ENCODE measurements at regions not wholly inside any gene's neighbourhood (a gene's known extent, or its start where the extent isn't known, plus 50 kb on each side); places are given as distances from the start of the nearest gene placed in this dataset.
"Not testable (repeated sequence)": the region's sequence is repeated elsewhere in the genome, so short reads cannot be mapped to it uniquely, and the experiment has no call there.

GRCh38 chr6:168169624-168170023 lies 90.6 kb upstream of the FRMD1 start:
- no peak for TF ChIP-seq BHLHE40 (IDR thresholded peaks at IDR 0.05; ENCODE audit: borderline replicate concordance)
- DNase-seq (ENCODE audit: extremely low spot score), result no peak
- ChIA-PET CTCF (no interaction called here), POLR2A (interaction anchor here (3.4 kb wide), 1 partner anchor 12 kb away, joined by 19 read pairs; no protein-coding TSS in a partner anchor)

GRCh38 chr6:168168936-168169335 lies 89.9 kb upstream of the FRMD1 start:
- DNase-seq (ENCODE audit: extremely low spot score); CTCF ChIA-PET: not testable (repeated sequence)
- POLR2A ChIA-PET, result interaction anchor here (3.4 kb wide), 1 partner anchor 11 kb away, joined by 19 read pairs; no protein-coding TSS in a partner anchor

GRCh38 chr6:168168330-168168729 lies 89.3 kb upstream of the FRMD1 start:
- DNase-seq (ENCODE audit: extremely low spot score); CTCF ChIA-PET: not testable (repeated sequence)
- POLR2A ChIA-PET, result interaction anchor here (0.9 to 3.4 kb wide), 2 partner anchors 11 kb away, joined by 3 to 19 read pairs; no protein-coding TSS in a partner anchor

- DNase-seq (ENCODE audit: extremely low spot score), result no peak
- ChIA-PET POLR2A (interaction anchor here (0.9 to 3.4 kb wide), 2 partner anchors 10 to 12 kb away, joined by 3 to 19 read pairs; no protein-coding TSS in a partner anchor), CTCF (no interaction called here)
- TF ChIP-seq PKNOX1 (IDR thresholded peaks at IDR 0.05) (no peak), L3MBTL2 (conservative IDR thresholded peaks at IDR 0.05) (no peak), CTBP1 (IDR thresholded peaks at IDR 0.05; ENCODE audit: borderline replicate concordance) (no peak), HDGF (IDR thresholded peaks at IDR 0.05; ENCODE audit: borderline replicate concordance) (no peak), SUZ12 (IDR thresholded peaks at IDR 0.05) (no peak), SP1 (IDR thresholded peaks at IDR 0.05) (no peak), FOXM1 (IDR thresholded peaks at IDR 0.05; ENCODE audit: borderline replicate concordance) (no peak), ARNT (IDR thresholded peaks at IDR 0.05) (no peak), NFRKB (IDR thresholded peaks at IDR 0.05) (no peak), LEF1 (IDR thresholded peaks at IDR 0.05; ENCODE audit: borderline replicate concordance) (no peak), FOXK2 (IDR thresholded peaks at IDR 0.05) (no peak), FOXA1 (IDR thresholded peaks at IDR 0.05) (no peak), ELF4 (IDR thresholded peaks at IDR 0.05) (no peak)
These were observed 88.7 kb upstream of the FRMD1 start for GRCh38 chr6:168167431-168168315.

GRCh38 chr6:168166627-168167026 lies 87.6 kb upstream of the FRMD1 start:
- ChIA-PET POLR2A (no interaction called here), CTCF (no interaction called here)
- TF ChIP-seq FOXM1 (IDR thresholded peaks at IDR 0.05; ENCODE audit: borderline replicate concordance), result no peak
- TF ChIP-seq BHLHE40 (IDR thresholded peaks at IDR 0.05; ENCODE audit: borderline replicate concordance), result no peak
- no peak for TF ChIP-seq TARDBP (IDR thresholded peaks at IDR 0.05)
- TF ChIP-seq ARNT (IDR thresholded peaks at IDR 0.05), result no peak
- TF ChIP-seq FOXA1 (IDR thresholded peaks at IDR 0.05), result no peak
- no peak for TF ChIP-seq L3MBTL2 (conservative IDR thresholded peaks at IDR 0.05)
- no peak for TF ChIP-seq NFRKB (IDR thresholded peaks at IDR 0.05)
- no peak for TF ChIP-seq LEF1 (IDR thresholded peaks at IDR 0.05; ENCODE audit: borderline replicate concordance)
- TF ChIP-seq SP1 (IDR thresholded peaks at IDR 0.05), result no peak
- TF ChIP-seq FOXK2 (IDR thresholded peaks at IDR 0.05), result no peak
- no peak for DNase-seq (ENCODE audit: extremely low spot score)

- no peak for DNase-seq (ENCODE audit: extremely low spot score)
- CTCF ChIA-PET, result no interaction called here
- POLR2A ChIA-PET, result no interaction called here
- TF ChIP-seq L3MBTL2 (conservative IDR thresholded peaks at IDR 0.05) (no peak), SP1 (IDR thresholded peaks at IDR 0.05) (no peak), BHLHE40 (IDR thresholded peaks at IDR 0.05; ENCODE audit: borderline replicate concordance) (no peak), TARDBP (IDR thresholded peaks at IDR 0.05) (no peak), FOXK2 (IDR thresholded peaks at IDR 0.05) (no peak)
These were observed 86.9 kb upstream of the FRMD1 start for GRCh38 chr6:168165891-168166290.

GRCh38 chr6:168165373-168165772 lies 86.4 kb upstream of the FRMD1 start:
- CTCF ChIA-PET, result no interaction called here
- no peak for TF ChIP-seq SP1 (IDR thresholded peaks at IDR 0.05)
- TF ChIP-seq FOXK2 (IDR thresholded peaks at IDR 0.05), result no peak
- no peak for TF ChIP-seq NFRKB (IDR thresholded peaks at IDR 0.05)
- peak; percentile 63; the same call in 1 of the 2 replicates for TF ChIP-seq CTBP1 (IDR thresholded peaks at IDR 0.05; ENCODE audit: borderline replicate concordance)
- TF ChIP-seq LEF1 (IDR thresholded peaks at IDR 0.05; ENCODE audit: borderline replicate concordance), result no peak
- peak; percentile 56; the same call in 1 of the 2 replicates for TF ChIP-seq L3MBTL2 (conservative IDR thresholded peaks at IDR 0.05)
- no peak for TF ChIP-seq FOXA1 (IDR thresholded peaks at IDR 0.05)
- peak; percentile 55 for TF ChIP-seq PKNOX1 (IDR thresholded peaks at IDR 0.05)
- DNase-seq (ENCODE audit: extremely low spot score), result no peak
- POLR2A ChIA-PET, result interaction anchor here (1.0 to 1.3 kb wide), 2 partner anchors 9 to 13 kb away, joined by 3 to 4 read pairs; no protein-coding TSS in a partner anchor
